ENCODE measurements at regions not wholly inside any gene's neighbourhood (a gene's known extent, or its start where the extent isn't known, plus 50 kb on each side); places are given as distances from the start of the nearest gene placed in this dataset.

DNA sequence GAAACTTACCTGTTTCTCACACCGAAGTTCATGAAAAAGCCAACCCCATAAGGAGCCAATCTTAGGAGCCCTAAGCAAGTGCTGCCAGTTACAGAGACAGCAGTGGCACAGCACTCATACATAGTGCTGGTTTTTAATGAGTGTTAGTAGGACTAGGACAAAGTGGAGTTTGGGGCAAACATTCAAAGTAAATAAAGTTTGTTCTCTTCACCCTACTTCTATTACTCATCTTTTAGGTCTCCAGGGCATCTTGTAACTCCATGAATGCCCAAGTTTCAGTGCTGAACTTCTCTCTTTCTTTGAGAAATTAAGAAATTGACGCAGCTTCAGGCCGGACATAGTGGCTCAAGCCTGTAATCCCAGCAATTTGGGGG lies 584.7 kb downstream of the EBF1 start:
- TF ChIP-seq EZH2phosphoT487 (IDR thresholded peaks at IDR 0.05; ENCODE audit: insufficient read depth, low read depth) (no peak), EZH2 (IDR thresholded peaks at IDR 0.05; ENCODE audit: insufficient read depth, poor library complexity, severe bottlenecking) (no peak)

Measured in GM23248 (cell line).